ENCODE measurements at regions not wholly inside any gene's neighbourhood (a gene's known extent, or its start where the extent isn't known, plus 50 kb on each side); places are given as distances from the start of the nearest gene placed in this dataset.
"Not testable (repeated sequence)": the region's sequence is repeated elsewhere in the genome, so short reads cannot be mapped to it uniquely, and the experiment has no call there.

DNA sequence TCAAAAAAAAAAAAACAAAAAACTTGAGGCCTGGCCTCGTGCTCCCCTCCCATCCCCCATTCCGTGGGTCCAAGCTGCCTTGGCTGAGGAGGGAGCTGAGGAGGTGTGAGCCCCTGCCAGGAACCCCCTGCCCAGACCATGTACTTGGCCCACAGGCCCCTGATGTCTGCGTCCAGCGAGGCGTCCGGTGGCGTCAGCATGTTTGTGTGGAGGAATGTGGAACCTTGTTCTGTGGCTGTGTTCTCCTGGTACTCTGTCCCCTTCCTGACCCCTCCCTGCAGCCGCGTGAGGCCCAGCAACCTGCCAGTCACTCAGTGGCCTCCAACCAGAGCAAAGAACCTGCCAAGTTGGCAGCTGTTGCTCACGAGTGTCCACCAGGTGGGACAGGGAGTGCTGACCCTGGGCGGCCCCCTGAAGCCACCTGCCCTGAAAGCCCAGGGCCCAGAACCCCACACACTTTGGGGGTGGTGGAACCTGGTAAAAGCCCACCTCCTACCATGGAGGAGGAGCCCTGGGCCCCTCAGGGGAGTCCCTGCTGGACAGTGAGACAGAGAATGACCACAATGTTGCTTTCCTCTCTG lies 125.8 kb downstream of the SEPTIN14 start:
- TF ChIP-seq, protein P1, sequence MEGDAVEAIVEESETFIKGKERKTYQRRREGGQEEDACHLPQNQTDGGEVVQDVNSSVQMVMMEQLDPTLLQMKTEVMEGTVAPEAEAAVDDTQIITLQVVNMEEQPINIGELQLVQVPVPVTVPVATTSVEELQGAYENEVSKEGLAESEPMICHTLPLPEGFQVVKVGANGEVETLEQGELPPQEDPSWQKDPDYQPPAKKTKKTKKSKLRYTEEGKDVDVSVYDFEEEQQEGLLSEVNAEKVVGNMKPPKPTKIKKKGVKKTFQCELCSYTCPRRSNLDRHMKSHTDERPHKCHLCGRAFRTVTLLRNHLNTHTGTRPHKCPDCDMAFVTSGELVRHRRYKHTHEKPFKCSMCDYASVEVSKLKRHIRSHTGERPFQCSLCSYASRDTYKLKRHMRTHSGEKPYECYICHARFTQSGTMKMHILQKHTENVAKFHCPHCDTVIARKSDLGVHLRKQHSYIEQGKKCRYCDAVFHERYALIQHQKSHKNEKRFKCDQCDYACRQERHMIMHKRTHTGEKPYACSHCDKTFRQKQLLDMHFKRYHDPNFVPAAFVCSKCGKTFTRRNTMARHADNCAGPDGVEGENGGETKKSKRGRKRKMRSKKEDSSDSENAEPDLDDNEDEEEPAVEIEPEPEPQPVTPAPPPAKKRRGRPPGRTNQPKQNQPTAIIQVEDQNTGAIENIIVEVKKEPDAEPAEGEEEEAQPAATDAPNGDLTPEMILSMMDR (IDR thresholded peaks at IDR 0.05; ENCODE audit: insufficient read depth, low read length, poor library complexity, severe bottlenecking), result not testable (repeated sequence)
- not testable (repeated sequence) for TF ChIP-seq EZH2phosphoT487 (conservative IDR thresholded peaks at IDR 0.05; ENCODE audit: low read length)

All from SU-DHL-6 (cell line).